H54 (cell line): ENCODE measurements at regions not wholly inside any gene's neighbourhood (a gene's known extent, or its start where the extent isn't known, plus 50 kb on each side); places are given as distances from the start of the nearest gene placed in this dataset.

Experiments
- DNase-seq: peaks from one replicate; pipeline ENCODE4 v3.0.0; 2011; ENCODE audit warnings: low spot score, mixed read lengths; ENCODE audit not compliant: insufficient read length
- FAIRE-seq: peaks from 3 replicates; lab custom pipeline; 2011; peaks lifted over from hg19 to GRCh38; lab: Jason Lieb, UNC
- POLR2A ChIP-seq: IDR thresholded peaks from 2 replicates; pipeline ENCODE4 v1.6.1; 2011; ENCODE audit warnings: low read depth, mild to moderate bottlenecking, low read length

DNA sequence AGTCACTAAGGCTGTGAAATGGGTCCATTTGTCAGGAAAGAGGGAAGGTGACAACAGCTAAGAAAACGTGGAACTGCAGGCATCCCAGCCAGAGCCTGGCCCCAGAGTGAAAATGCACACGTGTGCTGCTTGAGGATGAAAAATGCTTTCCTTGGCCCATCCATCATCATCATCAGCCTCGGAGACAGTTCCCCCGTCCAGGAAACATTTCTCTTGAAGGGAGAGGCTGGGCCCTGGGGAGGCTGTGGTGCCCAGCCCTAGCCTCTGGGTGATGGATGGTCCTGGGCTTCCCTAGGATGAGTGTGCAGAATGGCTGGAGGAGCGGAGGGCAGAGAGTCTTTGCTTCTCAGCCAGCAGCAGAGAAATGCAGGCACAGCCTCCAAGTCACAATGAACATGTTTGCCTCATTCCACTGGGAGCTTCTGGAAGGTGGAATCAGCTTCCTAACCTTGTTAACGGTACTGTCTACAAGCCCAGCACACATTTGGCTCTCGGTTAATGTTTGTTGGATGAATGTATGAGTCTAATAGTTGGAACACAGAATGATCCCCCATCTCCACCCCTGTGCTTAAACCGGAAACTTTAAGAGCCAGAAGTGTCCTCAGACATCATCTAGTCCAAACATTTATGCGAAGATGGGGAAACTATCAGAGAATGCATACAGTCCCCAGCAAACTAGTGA lies 164.0 kb downstream of the RDH14 start:
- FAIRE-seq (no peak), DNase-seq (no peak)
- TF ChIP-seq POLR2A, result no peak

DNA sequence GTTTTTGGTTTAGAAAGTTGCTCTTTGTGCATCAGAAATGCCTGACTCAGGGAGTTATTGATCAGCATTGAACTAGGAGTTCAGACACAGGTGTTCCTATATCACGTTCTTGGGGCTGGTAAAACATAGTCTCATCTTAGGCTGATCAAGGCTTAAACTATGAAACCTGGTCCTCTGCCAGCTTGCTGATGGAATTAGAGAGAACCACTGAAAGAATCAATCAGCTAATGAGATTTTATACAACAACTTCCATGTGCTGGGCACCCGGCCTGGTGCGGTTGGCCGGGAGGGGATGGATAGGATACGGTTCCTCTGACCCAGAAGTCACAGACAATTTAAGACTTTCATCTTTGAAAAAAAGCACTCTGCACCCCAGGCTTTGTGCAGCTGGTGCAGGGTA lies 164.9 kb downstream of the RDH14 start:
- no peak for FAIRE-seq

DNA sequence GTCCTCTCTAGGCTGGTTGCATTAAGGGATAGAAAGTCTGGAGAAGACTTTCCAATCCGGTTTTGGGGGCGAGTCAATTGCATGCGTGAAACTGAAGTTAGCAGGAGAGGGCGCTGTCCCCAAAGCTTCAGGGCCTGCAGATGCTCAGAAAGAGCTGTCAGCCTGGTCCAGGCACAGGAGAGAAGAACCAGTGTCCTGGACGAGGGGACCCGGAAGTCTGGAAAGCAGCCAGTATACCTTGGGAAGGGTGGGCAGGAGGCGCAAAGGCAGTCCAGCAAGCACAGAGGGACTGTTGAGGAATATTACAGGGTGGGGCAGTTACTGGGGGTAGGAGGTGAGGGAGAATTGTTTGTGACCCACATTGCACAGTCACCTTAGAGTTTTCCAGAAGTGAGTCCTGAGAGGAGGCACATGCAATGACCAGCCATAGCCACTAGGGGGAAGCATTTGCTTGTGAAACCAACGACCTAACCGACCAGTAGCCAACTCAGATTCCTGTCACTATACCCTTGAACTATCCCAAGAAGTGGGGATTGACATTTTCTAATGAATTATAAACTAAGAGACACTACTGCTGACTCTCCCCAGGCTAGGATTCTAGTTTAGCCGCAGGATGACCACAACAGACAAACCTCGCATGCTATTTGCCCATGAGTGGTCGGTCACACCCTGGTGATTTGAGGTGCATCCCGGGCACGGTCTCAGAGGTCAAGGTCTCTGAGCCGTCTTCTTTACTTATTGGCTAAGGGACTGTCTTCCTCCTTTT lies 172.8 kb downstream of the RDH14 start:
- peak; percentile 98 for FAIRE-seq
- no peak for TF ChIP-seq POLR2A
- peak; percentile 42 for DNase-seq

More for the DNA sequence above, 164.9 kb downstream of the RDH14 start:
- no peak for TF ChIP-seq POLR2A
- DNase-seq, result no peak

DNA sequence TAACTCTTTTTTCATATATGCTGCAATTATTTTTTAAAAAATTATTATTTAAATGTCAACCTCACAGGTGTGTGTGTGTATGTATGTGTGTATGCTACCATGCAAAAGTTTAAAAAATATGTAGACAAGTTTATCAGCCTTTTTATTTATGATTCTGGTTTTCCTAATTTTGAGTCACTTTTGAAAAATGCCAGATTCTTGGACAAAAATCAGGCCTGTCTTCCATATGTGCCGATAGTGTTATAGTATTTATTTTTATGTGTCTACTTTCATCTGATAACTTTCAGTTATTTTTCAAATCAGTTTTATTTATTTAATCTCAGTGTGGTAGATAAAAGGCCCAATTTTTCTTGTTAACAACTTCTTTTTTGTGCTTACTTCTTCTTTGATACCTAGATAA lies 176.2 kb downstream of the RDH14 start:
- no peak for FAIRE-seq
- no peak for TF ChIP-seq POLR2A
- DNase-seq, result no peak

DNA sequence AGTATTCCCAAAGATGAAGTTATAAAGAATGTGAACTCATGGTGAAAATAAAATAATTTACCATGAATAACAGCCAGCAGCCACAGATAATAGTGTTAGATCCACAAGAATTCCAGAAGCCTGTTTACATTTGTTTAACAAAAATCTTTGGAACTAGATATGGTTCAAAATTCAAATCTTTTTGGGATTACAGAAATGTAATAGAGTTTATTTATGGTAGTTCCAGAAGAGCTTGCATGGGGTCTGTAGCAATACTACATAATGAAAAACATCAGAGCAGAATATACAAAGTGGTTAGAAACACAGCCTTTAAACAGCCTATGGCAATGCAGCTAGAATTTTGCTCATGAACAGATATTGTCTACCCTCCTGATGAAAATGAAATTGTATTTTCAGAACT lies 179.1 kb downstream of the RDH14 start:
- no peak for TF ChIP-seq POLR2A
- DNase-seq, result no peak
- no peak for FAIRE-seq

DNA sequence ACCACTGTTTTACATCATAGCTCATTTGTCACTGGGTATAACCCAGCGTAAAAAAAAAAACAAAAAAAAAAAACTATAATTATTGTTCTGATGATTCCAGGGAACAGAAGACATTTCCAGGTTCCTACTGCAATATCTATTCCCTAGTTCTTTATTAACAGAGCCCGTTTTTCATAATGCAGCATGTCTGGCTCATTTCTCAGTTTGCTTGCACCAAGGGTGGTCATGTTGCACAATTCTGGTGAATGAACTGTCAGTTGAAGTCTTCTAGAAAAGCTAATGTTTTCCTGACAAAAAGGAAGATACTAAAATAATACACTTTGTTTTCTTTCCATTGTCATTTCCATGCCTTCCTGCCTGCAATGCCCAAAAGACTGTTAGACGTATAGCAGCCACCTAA lies 180.1 kb downstream of the RDH14 start:
- no peak for FAIRE-seq
- TF ChIP-seq POLR2A, result no peak
- DNase-seq, result no peak

DNA sequence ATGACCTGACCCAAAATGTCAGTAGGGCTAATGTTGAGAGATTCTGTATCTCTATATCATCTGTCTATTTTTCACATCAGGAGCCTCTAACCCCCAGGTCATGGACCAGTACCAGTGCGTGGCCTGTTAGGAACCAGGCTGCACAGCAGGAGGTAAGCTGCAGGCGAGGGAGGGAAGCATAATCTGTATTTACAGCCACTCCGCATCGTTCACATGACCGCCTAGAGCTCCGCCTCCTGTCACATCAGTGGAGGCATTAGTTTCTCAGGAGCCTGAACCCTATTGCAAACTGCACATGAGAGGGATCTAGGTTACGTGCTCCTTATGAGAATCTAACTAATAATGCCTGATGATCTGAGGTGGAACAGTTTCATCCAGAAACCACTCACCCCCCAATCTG lies 180.6 kb downstream of the RDH14 start:
- DNase-seq (no peak), FAIRE-seq (no peak)
- no peak for TF ChIP-seq POLR2A

DNA sequence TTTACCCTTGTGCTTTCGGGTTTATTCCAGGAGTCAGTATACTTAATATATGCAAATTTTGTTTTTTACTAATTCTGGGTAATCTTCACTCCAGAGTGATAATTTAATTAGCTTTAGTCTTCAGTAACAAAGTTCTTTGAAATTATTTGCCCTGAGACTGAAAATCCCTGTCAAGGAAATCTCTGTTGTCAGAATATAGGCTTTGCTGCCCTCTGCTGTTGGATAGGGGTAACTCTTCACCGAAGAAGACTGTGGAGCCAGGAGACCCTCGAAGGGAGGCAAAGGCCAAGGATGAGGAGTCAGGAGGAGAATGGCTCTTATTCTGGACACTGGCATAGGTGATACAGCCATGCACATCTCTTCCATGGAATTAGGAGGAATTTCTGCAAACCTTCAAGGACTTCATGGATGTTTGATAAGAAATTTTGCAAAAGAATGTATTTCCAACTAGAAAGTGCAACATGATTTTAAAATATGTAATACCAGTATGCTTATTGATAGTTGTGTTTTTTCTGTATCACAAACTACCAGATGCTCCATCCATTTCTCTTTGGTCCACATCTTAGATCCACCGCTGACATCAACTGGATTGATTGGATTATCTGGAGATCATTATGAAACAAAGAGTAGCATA lies 182.3 kb downstream of the RDH14 start:
- FAIRE-seq (peak; percentile 95), DNase-seq (peak; percentile 32)
- no peak for TF ChIP-seq POLR2A

DNA sequence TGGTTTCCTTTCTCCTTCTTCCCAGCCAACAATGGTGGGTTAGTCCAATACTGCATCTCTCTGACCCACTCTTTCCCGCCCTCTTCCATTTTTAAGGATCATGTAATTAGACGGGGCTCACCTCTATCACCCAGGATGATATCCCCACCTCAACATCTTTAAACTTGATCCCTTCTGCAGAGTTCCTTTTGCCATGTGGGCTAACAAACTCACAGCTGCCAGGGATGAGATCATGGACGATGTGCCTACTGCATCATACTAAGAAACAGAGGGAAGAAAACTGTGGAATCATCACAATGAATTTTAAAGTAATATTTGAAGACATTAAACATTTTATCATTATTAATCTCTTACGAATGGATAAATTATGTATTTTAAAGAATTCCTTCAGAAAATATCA lies 183.5 kb downstream of the RDH14 start:
- no peak for TF ChIP-seq POLR2A
- DNase-seq (no peak), FAIRE-seq (no peak)

DNA sequence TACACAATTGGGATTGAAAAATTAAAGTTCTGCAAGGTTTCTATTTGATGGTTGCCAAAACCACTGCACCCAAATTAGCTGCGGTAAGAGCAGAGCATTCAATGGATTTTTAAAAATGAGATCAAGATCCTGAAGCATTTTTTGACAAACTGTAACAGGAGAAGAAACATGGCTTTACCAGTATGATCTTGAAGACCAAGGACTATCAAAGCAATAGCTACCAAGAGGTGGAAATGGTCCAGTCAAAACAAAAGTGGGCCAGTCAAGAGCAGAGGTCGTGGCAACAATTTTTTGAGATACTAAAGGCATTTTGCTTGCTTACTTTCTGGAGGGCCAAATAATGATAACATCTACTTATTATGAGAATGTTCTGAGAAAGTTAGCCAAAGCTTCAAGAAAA lies 186.8 kb downstream of the RDH14 start:
- FAIRE-seq, result no peak
- TF ChIP-seq POLR2A, result no peak
- DNase-seq, result no peak

DNA sequence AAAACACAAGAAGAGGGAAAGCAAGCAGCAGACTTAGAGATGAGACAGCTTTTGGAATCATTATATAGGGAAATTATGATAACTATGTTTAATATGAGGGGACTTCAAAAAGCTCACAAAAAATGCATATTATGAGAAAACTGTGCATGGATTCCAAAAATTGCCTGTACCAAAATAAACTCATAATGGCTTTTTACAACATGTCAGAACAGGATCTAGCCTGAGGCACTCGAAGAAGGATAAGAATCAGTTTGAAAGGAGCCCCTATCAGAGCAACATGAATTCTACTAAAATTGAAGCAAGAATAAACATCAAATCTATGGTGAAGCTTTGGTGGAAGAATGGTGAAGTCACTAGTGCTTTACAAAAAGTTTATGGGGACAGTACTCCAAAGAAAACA lies 187.4 kb downstream of the RDH14 start:
- no peak for FAIRE-seq
- no peak for TF ChIP-seq POLR2A

DNA sequence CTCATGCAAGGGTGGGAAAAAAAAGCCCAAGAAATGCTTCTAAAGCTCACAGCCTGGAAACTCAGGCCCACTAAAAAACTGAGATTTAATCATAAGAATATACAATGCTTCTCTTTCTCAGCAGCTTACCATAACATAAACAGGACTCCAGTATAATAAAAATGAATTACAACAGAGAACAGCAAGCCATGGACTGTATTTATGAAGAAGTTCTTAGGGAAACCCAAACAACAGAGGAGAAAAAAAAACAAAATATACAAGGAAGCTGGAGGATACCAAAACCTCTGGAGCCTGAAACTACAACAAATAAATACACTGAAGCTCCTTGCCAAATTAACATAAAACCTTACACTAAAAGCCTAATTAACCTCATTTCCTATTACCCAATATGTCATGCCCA lies 187.8 kb downstream of the RDH14 start:
- DNase-seq, result no peak
- FAIRE-seq, result no peak
- no peak for TF ChIP-seq POLR2A

More for the DNA sequence above, 187.4 kb downstream of the RDH14 start:
- no peak for DNase-seq

DNA sequence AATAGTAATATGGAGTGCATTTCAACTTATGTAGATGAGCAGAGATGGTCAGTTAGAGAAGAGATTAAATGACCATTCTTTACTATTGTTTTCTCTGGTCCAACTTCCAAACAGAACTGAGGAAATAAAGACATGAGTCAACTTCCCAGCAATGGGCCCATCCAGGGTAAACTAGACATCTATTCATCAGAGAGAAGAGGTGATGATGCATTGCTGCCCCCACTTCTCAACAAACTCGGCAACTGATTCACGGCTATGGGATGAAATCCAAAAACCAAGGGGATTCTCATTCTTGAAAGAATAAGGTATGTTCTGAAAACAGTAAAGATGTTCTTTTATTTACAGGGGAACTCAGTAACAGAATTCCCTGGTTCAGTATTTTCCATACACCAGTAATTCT lies 190.7 kb downstream of the RDH14 start:
- DNase-seq, result no peak
- FAIRE-seq, result peak; percentile 36

DNA sequence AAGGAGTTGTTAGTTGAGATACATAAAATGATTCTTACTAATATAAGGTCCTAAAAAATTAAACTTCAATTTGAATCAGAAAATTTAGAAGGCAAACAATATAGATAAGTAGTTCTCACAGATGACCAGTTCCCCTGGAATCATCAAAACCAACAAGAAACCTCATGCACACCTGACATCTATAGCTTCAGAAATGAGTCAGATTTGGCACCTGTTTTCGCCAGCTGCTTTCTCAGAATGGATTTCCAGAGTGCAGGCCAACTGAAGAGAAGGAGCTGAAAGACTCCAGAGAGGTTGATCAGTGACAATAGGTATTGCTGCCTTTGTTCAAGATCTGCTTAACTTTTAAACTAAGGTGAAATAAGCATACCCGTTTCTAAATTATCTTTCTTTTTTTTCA lies 192.4 kb downstream of the RDH14 start:
- FAIRE-seq, result no peak
- DNase-seq, result no peak
- TF ChIP-seq POLR2A, result no peak

More for the DNA sequence above, 190.7 kb downstream of the RDH14 start:
- no peak for TF ChIP-seq POLR2A
